Esophagus squamous epithelium (tissue), 4 donors: ENCODE measurements at regions not wholly inside any gene's neighbourhood (a gene's known extent, or its start where the extent isn't known, plus 50 kb on each side); places are given as distances from the start of the nearest gene placed in this dataset.

Source experiments
- POLR2A ChIP-seq, 4 donors: fragments of 450-650 bp; IDR thresholded peaks; one replicate each; pipeline ENCODE4 v1.6.1; 2017; ENCODE audit warnings: antibody characterized with exemption in 4 of 4, mild to moderate bottlenecking in 4 of 4, moderate library complexity in 3 of 4
- TF ChIP-seq, protein P1 (sequence below), 6 experiments: fragments of 450-650 bp in 4 of 6; fragments of 200-600 bp in 2 of 6; sonication (generic) in 2 of 6; IDR thresholded peaks; one replicate each; pipeline ENCODE4 v1.5.1; 2016 to 2019; ENCODE audit warnings: antibody characterized with exemption in 6 of 6, mild to moderate bottlenecking in 4 of 6, moderate library complexity in 4 of 6

GRCh38 chr2:52477166-52477565 is 1290.4 kb upstream of the CHAC2 start:
- TF ChIP-seq, protein P1, sequence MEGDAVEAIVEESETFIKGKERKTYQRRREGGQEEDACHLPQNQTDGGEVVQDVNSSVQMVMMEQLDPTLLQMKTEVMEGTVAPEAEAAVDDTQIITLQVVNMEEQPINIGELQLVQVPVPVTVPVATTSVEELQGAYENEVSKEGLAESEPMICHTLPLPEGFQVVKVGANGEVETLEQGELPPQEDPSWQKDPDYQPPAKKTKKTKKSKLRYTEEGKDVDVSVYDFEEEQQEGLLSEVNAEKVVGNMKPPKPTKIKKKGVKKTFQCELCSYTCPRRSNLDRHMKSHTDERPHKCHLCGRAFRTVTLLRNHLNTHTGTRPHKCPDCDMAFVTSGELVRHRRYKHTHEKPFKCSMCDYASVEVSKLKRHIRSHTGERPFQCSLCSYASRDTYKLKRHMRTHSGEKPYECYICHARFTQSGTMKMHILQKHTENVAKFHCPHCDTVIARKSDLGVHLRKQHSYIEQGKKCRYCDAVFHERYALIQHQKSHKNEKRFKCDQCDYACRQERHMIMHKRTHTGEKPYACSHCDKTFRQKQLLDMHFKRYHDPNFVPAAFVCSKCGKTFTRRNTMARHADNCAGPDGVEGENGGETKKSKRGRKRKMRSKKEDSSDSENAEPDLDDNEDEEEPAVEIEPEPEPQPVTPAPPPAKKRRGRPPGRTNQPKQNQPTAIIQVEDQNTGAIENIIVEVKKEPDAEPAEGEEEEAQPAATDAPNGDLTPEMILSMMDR (IDR thresholded peaks at IDR 0.05): no peak
- no peak for TF ChIP-seq POLR2A (IDR thresholded peaks at IDR 0.05)
